ENCODE measurements at regions not wholly inside any gene's neighbourhood (a gene's known extent, or its start where the extent isn't known, plus 50 kb on each side); places are given as distances from the start of the nearest gene placed in this dataset.

DNA sequence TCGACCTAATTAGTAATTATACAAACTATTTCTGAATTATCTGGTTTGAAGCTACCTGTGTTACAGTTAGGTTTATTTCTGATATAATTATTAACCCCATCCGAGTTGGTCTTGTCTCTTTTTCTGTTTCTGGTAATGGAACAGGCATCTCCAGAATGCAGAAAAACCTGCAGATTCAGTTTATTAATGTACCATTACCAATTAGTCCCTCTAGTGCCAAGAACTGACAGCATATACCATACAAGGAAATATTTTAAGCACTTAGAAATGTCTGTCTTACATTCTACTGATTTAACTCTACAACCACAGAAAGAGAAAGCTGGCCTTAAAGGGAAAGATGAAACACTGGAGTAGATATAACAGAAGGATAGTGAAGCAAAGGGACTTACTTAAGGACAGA is 570.6 kb downstream of the CENPC start:
- TF ChIP-seq, protein P1, sequence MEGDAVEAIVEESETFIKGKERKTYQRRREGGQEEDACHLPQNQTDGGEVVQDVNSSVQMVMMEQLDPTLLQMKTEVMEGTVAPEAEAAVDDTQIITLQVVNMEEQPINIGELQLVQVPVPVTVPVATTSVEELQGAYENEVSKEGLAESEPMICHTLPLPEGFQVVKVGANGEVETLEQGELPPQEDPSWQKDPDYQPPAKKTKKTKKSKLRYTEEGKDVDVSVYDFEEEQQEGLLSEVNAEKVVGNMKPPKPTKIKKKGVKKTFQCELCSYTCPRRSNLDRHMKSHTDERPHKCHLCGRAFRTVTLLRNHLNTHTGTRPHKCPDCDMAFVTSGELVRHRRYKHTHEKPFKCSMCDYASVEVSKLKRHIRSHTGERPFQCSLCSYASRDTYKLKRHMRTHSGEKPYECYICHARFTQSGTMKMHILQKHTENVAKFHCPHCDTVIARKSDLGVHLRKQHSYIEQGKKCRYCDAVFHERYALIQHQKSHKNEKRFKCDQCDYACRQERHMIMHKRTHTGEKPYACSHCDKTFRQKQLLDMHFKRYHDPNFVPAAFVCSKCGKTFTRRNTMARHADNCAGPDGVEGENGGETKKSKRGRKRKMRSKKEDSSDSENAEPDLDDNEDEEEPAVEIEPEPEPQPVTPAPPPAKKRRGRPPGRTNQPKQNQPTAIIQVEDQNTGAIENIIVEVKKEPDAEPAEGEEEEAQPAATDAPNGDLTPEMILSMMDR (IDR thresholded peaks at IDR 0.05; ENCODE audit: low read length): no peak
- TF ChIP-seq EZH2phosphoT487 (IDR thresholded peaks at IDR 0.05; ENCODE audit: low read length) (no peak), EZH2 (optimal IDR thresholded peaks at IDR 0.05; ENCODE audit: low read depth, low read length) (no peak)

Data from MM.1S (cell line).